H1 (cell line): ENCODE measurements at regions not wholly inside any gene's neighbourhood (a gene's known extent, or its start where the extent isn't known, plus 50 kb on each side); places are given as distances from the start of the nearest gene placed in this dataset.

Source experiments
- CTCF ChIA-PET: fragments of 300-600 bp; sonication (Branson Sonifier 250); formaldehyde crosslinking; loops from one replicate; lab custom pipeline; 2021; ENCODE audit not compliant: partially characterized antibody; lab: Charles Lee
- POLR2A ChIA-PET: fragments of 300-600 bp; sonication (Branson Sonifier 250); formaldehyde crosslinking; loops from one replicate; lab custom pipeline; 2021; ENCODE audit warnings: inconsistent platforms; ENCODE audit not compliant: partially characterized antibody; lab: Charles Lee
- DNase-seq, 2 experiments: peaks; one replicate each; pipeline versions ENCODE4 v3.0.0 to v3.0.0-alpha.2; 2010 to 2022; ENCODE audit warnings: low spot score in 2 of 2, low read depth in 1 of 2, mixed read lengths in 1 of 2
- FAIRE-seq: peaks from 2 replicates; lab custom pipeline; 2011; peaks lifted over from hg19 to GRCh38; lab: Jason Lieb, UNC
- H2AFZ ChIP-seq: 2 replicates; pipeline ENCODE4 v1.8.1; 2012; ENCODE audit warnings: low read length, inconsistent platforms
- H2AK5ac ChIP-seq: 2 replicates; pipeline ENCODE4 v1.6.1; 2013; ENCODE audit warnings: low read depth, low read length
- H2BK120ac ChIP-seq: replicated peaks from 2 replicates; pipeline ENCODE3; 2013; ENCODE audit warnings: low read depth, low read length, inconsistent platforms
- H2BK12ac ChIP-seq: 2 replicates; pipeline ENCODE4 v1.6.1; 2013; ENCODE audit warnings: low read depth, low read length
- H2BK15ac ChIP-seq: 2 replicates; pipeline ENCODE4 v1.6.1; 2013; ENCODE audit warnings: low read length
- H2BK20ac ChIP-seq: 2 replicates; pipeline ENCODE4 v1.6.1; 2013; ENCODE audit warnings: low read length
- H2BK5ac ChIP-seq: 2 replicates; pipeline ENCODE4 v1.6.1; 2013; ENCODE audit warnings: low read depth, low read length
- H3K14ac ChIP-seq: 2 replicates; pipeline ENCODE4 v1.6.1; 2013; ENCODE audit warnings: inconsistent platforms; ENCODE audit not compliant: insufficient read length
- H3K18ac ChIP-seq: 2 replicates; pipeline ENCODE4 v1.6.1; 2013; ENCODE audit warnings: low read length; ENCODE audit errors: extremely low read depth
- H3K23ac ChIP-seq: 2 replicates; pipeline ENCODE4 v1.6.1; 2013; ENCODE audit warnings: inconsistent platforms; ENCODE audit not compliant: insufficient read length
- H3K23me2 ChIP-seq: 2 replicates; pipeline ENCODE4 v1.6.1; 2013; ENCODE audit warnings: low read depth, low read length
- H3K27ac ChIP-seq: 2 replicates; pipeline ENCODE4 v1.6.1; 2011; ENCODE audit warnings: low read depth, low read length, inconsistent platforms
- H3K27me3 ChIP-seq, 4 experiments: replicated peaks in 1 of 4; 1 replicate in 1 of 4; 2 replicates in 3 of 4; pipeline versions ENCODE4 v1.6.1 to v1.8.1; 2011 to 2013; ENCODE audit warnings: low read length in 3 of 4, mild to moderate bottlenecking in 3 of 4, inconsistent platforms in 2 of 4, mixed read lengths in 2 of 4, moderate library complexity in 1 of 4; ENCODE audit not compliant: control insufficient read depth in 3 of 4, insufficient read depth in 3 of 4; ENCODE audit errors: extremely low read depth in 1 of 4
- H3K36me3 ChIP-seq, 4 experiments: 2 replicates each; pipeline versions ENCODE4 v1.6.1 to v1.8.1; 2011 to 2013; ENCODE audit warnings: mild to moderate bottlenecking in 4 of 4, low read length in 3 of 4, moderate library complexity in 2 of 4, control low read depth in 1 of 4, inconsistent platforms in 1 of 4; ENCODE audit not compliant: insufficient read depth in 4 of 4, control insufficient read depth in 2 of 4
- H3K4ac ChIP-seq: replicated peaks from 2 replicates; pipeline ENCODE3; 2013; ENCODE audit warnings: low read length, low read depth, mixed read lengths, inconsistent platforms; ENCODE audit not compliant: insufficient read length
- H3K4me1 ChIP-seq, 4 experiments: replicated peaks in 1 of 4; 1 replicate in 1 of 4; 2 replicates in 3 of 4; pipeline versions ENCODE4 v1.6.1 to v1.8.1; 2011 to 2013; ENCODE audit warnings: low read length in 3 of 4, inconsistent platforms in 2 of 4, mixed read lengths in 1 of 4; ENCODE audit not compliant: insufficient read depth in 4 of 4, control insufficient read depth in 3 of 4
- H3K4me2 ChIP-seq, 2 experiments: 2 replicates each; pipeline versions ENCODE4 v1.6.1 to v1.8.1; 2011 to 2013; ENCODE audit warnings: low read depth in 2 of 2, low read length in 2 of 2, control low read depth in 1 of 2, inconsistent platforms in 1 of 2, mild to moderate bottlenecking in 1 of 2; ENCODE audit not compliant: insufficient read depth in 1 of 2
- H3K4me3 ChIP-seq, 4 experiments: fragments of 200-600, 300-600 bp in 1 of 4; sonication (generic), shearing (Covaris generic), sonication (Bioruptor Twin) in 1 of 4; 2 replicates each; pipeline versions ENCODE4 v1.5.1 to v1.8.1; 2011 to 2016; ENCODE audit warnings: low read length in 4 of 4, low read depth in 3 of 4, control low read depth in 2 of 4, inconsistent platforms in 2 of 4, mild to moderate bottlenecking in 2 of 4, mixed read lengths in 1 of 4, moderate library complexity in 1 of 4; ENCODE audit not compliant: insufficient read depth in 2 of 4; ENCODE audit errors: extremely low read depth in 1 of 4
- H3K56ac ChIP-seq: replicated peaks from 2 replicates; pipeline ENCODE3; 2013; ENCODE audit warnings: low read depth, mild to moderate bottlenecking, mixed read lengths, low read length, inconsistent platforms; ENCODE audit not compliant: insufficient read length
- H3K79me1 ChIP-seq: 2 replicates; pipeline ENCODE4 v1.6.1; 2013; ENCODE audit warnings: low read depth, low read length, control low read depth
- H3K79me2 ChIP-seq, 2 experiments: 2 replicates each; pipeline versions ENCODE4 v1.6.1 to v1.8.1; 2012 to 2013; ENCODE audit warnings: low read length in 2 of 2, mild to moderate bottlenecking in 2 of 2, inconsistent platforms in 1 of 2; ENCODE audit not compliant: insufficient read depth in 2 of 2, control insufficient read depth in 1 of 2
- H3K9ac ChIP-seq, 4 experiments: replicated peaks in 1 of 4; 1 replicate in 1 of 4; 2 replicates in 3 of 4; pipeline versions ENCODE4 v1.6.1 to v1.8.1; 2011 to 2013; ENCODE audit warnings: low read depth in 3 of 4, low read length in 3 of 4, control low read depth in 2 of 4, mild to moderate bottlenecking in 2 of 4, moderate library complexity in 2 of 4, inconsistent platforms in 1 of 4; ENCODE audit errors: extremely low read depth in 1 of 4
- H3K9me3 ChIP-seq, 2 experiments: 2 replicates each; pipeline versions ENCODE4 v1.6.1 to v1.8.1; 2012 to 2013; ENCODE audit warnings: mild to moderate bottlenecking in 2 of 2, moderate library complexity in 2 of 2, control low read depth in 1 of 2, inconsistent platforms in 1 of 2, low read depth in 1 of 2, low read length in 1 of 2, mixed read lengths in 1 of 2; ENCODE audit not compliant: insufficient read depth in 2 of 2
- H4K20me1 ChIP-seq, 2 experiments: replicated peaks in 1 of 2; 2 replicates each; pipeline versions ENCODE3 to v1.8.1; 2011 to 2013; ENCODE audit warnings: inconsistent platforms in 2 of 2, low read length in 2 of 2, mild to moderate bottlenecking in 1 of 2; ENCODE audit not compliant: insufficient read depth in 2 of 2, control insufficient read depth in 1 of 2
- H4K5ac ChIP-seq: 2 replicates; pipeline ENCODE4 v1.6.1; 2013; ENCODE audit warnings: low read length, low read depth, mixed read lengths, inconsistent platforms; ENCODE audit not compliant: insufficient read length
- H4K8ac ChIP-seq: 2 replicates; pipeline ENCODE4 v1.8.0; 2013; ENCODE audit warnings: mild to moderate bottlenecking, moderate library complexity, low read length, inconsistent platforms; ENCODE audit not compliant: insufficient read depth; ENCODE audit errors: extremely low read depth
- H4K91ac ChIP-seq: replicated peaks from 2 replicates; pipeline ENCODE3; 2013; ENCODE audit warnings: low read length, mixed read lengths, inconsistent platforms; ENCODE audit not compliant: insufficient read length
- CBX5 ChIP-seq: fragments of 300-800, 300-1000 bp; sonication (generic); IDR thresholded peaks from 2 replicates; pipeline ENCODE4 v1.7.1; 2016; ENCODE audit warnings: antibody characterized with exemption, low read length, low read depth
- CHD2 ChIP-seq: IDR thresholded peaks from 2 replicates; pipeline ENCODE4 v1.6.1; 2012; ENCODE audit warnings: low read length, improper control_type of control experiment
- CTBP2 ChIP-seq: IDR thresholded peaks from 2 replicates; pipeline ENCODE4 v1.7.0; 2011; ENCODE audit warnings: borderline replicate concordance, mild to moderate bottlenecking, moderate library complexity, mixed read lengths, low read length; ENCODE audit not compliant: insufficient read depth, insufficient read length
- E2F6 ChIP-seq: IDR thresholded peaks from 2 replicates; pipeline ENCODE4 v1.6.1; 2012; ENCODE audit warnings: inconsistent platforms
- JUN ChIP-seq: IDR thresholded peaks from 2 replicates; pipeline ENCODE4 v1.6.1; 2011; ENCODE audit warnings: low read depth, mild to moderate bottlenecking, improper control_type of control experiment, low read length
- JUND ChIP-seq: IDR thresholded peaks from 2 replicates; pipeline ENCODE4 v1.6.1; 2011; ENCODE audit warnings: mild to moderate bottlenecking, improper control_type of control experiment, low read length
- KDM4A ChIP-seq: IDR thresholded peaks from one replicate; pipeline ENCODE4 v1.7.1; 2012; ENCODE audit warnings: low read depth, mild to moderate bottlenecking, moderate library complexity, low read length, inconsistent platforms; ENCODE audit not compliant: severe bottlenecking
- POLR2A ChIP-seq, 2 experiments: IDR thresholded peaks; 1 replicate in 1 of 2; 2 replicates in 1 of 2; pipeline ENCODE4 v1.6.1; 2011; ENCODE audit warnings: low read depth in 2 of 2, low read length in 2 of 2, mild to moderate bottlenecking in 2 of 2; ENCODE audit errors: control extremely low read depth in 1 of 2
- RAD21 ChIP-seq, 2 experiments: IDR thresholded peaks in 1 of 2; conservative IDR thresholded peaks in 1 of 2; 2 replicates each; pipeline ENCODE4 v1.6.1; 2011; ENCODE audit warnings: low read depth in 2 of 2, low read length in 2 of 2, improper control_type of control experiment in 1 of 2, inconsistent platforms in 1 of 2, mild to moderate bottlenecking in 1 of 2, moderate library complexity in 1 of 2
- SAP30 ChIP-seq: fragments of 300-600 bp; sonication (generic); IDR thresholded peaks from 2 replicates; pipeline ENCODE4 v1.7.1; 2012; ENCODE audit warnings: low read length, moderate library complexity, mild to moderate bottlenecking, inconsistent platforms; ENCODE audit not compliant: insufficient read depth, insufficient replicate concordance
- SP1 ChIP-seq: IDR thresholded peaks from 2 replicates; pipeline ENCODE4 v1.6.1; 2011; ENCODE audit warnings: low read depth, low read length
- SUZ12 ChIP-seq: fragments of 200-600 bp; sonication (generic); IDR thresholded peaks from 2 replicates; pipeline ENCODE4 v1.6.1; 2012; ENCODE audit warnings: mild to moderate bottlenecking, inconsistent platforms, low read length, moderate library complexity, mixed read lengths
- TBP ChIP-seq: IDR thresholded peaks from 2 replicates; pipeline ENCODE4 v1.6.1; 2011; ENCODE audit warnings: low read depth, low read length, improper control_type of control experiment
- WGBS, 2 experiments: shearing (Covaris generic) in 1 of 2; methylation state at CpG; one replicate each; pipeline versions ENCODE4 v1.1.6 to v1.1.7; 2013 to 2015; ENCODE audit warnings: low lambda C conversion rate in 2 of 2, mixed read lengths in 2 of 2, inconsistent platforms in 1 of 2, low coverage in 1 of 2, missing lambda C conversion rate in 1 of 2; ENCODE audit not compliant: insufficient replicate concordance in 2 of 2, insufficient coverage in 1 of 2, insufficient read length in 1 of 2; ENCODE audit errors: extremely low coverage in 1 of 2, missing lambda C conversion rate in 1 of 2; 5-methylcytosine and 5-hydroxymethylcytosine counted together
- TF ChIP-seq, protein P1 (sequence below): IDR thresholded peaks from 2 replicates; pipeline ENCODE4 v1.6.1; 2011; ENCODE audit warnings: low read length, improper control_type of control experiment

DNA sequence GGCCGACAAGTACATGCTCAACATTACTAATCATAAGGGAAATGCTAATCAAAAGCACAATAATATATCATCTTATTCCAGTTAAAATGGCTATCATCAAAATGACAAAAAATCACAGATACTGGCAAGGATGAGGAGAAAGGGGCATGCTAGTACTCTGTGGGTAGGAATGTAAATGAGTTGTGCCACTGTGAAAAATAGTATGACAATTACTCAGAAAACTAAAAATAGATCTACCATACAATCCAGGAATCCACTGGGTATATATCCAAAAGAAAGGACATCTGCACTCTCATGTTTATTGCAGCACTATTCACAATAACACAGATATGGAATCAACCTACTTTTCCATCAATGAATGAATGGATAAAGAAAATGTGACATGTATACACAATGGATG, 1256.5 kb downstream of the SI start:
- 83% methylated on average over 1 of the region's 1 CpG; no CpG with 5 or more reads in 1 of the 2 experiments for WGBS, 2 experiments
- H3K18ac ChIP-seq: no peak overlapping the region
- no peak overlapping the region for H3K4ac ChIP-seq
- no peak overlapping the region for H2BK15ac ChIP-seq
- H3K4me1 ChIP-seq: no peaks in the 10 kb centered on the region
- no peak overlapping the region for H3K4me3 ChIP-seq
- FAIRE-seq: no peak
- no peaks in the 10 kb centered on the region for H3K27me3 ChIP-seq
- H2BK20ac ChIP-seq: no peak overlapping the region
- no peak overlapping the region for H2BK5ac ChIP-seq
- no peaks in the 10 kb centered on the region for H3K9me3 ChIP-seq
- H4K5ac ChIP-seq: no peak overlapping the region
- H3K23me2 ChIP-seq: no peaks in the 10 kb centered on the region
- no peak overlapping the region for H3K9ac ChIP-seq
- H2AFZ ChIP-seq: no peak overlapping the region
- no peak overlapping the region for H3K23ac ChIP-seq
- no peak overlapping the region for H2AK5ac ChIP-seq
- no peak overlapping the region for H2BK120ac ChIP-seq
- H3K14ac ChIP-seq: no peak overlapping the region
- H3K4me2 ChIP-seq: no peak overlapping the region
- ChIA-PET CTCF (no interaction called here), POLR2A (no interaction called here)
- no peak overlapping the region for H3K27ac ChIP-seq
- no peak for DNase-seq
- H4K8ac ChIP-seq: no peak overlapping the region
- no peaks in the 10 kb centered on the region for H3K79me2 ChIP-seq
- no peak overlapping the region for H4K91ac ChIP-seq
- H3K36me3 ChIP-seq: no peaks in the 10 kb centered on the region
- H2BK12ac ChIP-seq: no peak overlapping the region
- H4K20me1 ChIP-seq: no peaks in the 10 kb centered on the region
- no peak overlapping the region for H3K56ac ChIP-seq
- H3K79me1 ChIP-seq: no peaks in the 10 kb centered on the region
- TF ChIP-seq POLR2A (IDR thresholded peaks at IDR 0.05; ENCODE audit: control extremely low read depth in 1 of 2, low read depth in 2 of 2, low read length in 2 of 2) (no peak), KDM4A (no peak), RAD21 (IDR thresholded peaks at IDR 0.05 in 1 of 2, conservative IDR thresholded peaks at IDR 0.05 in 1 of 2; ENCODE audit: low read depth in 2 of 2, low read length in 2 of 2) (no peak), E2F6 (no peak), CHD2 (no peak), SP1 (no peak), JUN (no peak), JUND (no peak), CBX5 (no peak), TBP (no peak), SAP30 (no peak), SUZ12 (no peak), CTBP2 (no peak)
- TF ChIP-seq, protein P1, sequence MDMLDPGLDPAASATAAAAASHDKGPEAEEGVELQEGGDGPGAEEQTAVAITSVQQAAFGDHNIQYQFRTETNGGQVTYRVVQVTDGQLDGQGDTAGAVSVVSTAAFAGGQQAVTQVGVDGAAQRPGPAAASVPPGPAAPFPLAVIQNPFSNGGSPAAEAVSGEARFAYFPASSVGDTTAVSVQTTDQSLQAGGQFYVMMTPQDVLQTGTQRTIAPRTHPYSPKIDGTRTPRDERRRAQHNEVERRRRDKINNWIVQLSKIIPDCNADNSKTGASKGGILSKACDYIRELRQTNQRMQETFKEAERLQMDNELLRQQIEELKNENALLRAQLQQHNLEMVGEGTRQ: no peak
